Activated T-cell treated with anti-CD3 and anti-CD28 coated beads, Interleukin-2, amount 50 U/mL, for 4 hours (primary cell): ENCODE measurements at regions not wholly inside any gene's neighbourhood (a gene's known extent, or its start where the extent isn't known, plus 50 kb on each side); places are given as distances from the start of the nearest gene placed in this dataset.
"Not testable (repeated sequence)": the region's sequence is repeated elsewhere in the genome, so short reads cannot be mapped to it uniquely, and the experiment has no call there.

ENCODE experiments used
- ATAC-seq, 2 donors: fragments of 200-7000 bp; cut with Tn5 transposase; one replicate each; pipeline ENCODE4 v1.10.0; 2021
- DNase-seq: peaks from one replicate; pipeline ENCODE4 v3.0.0-alpha.2; 2020
- H3K27me3 Mint-ChIP-seq: one replicate; pipeline ENCODE4 v1.8.0; 2021; ENCODE audit warnings: low read depth, mixed read lengths
- H3K36me3 Mint-ChIP-seq: one replicate; pipeline ENCODE4 v1.8.0; 2022; ENCODE audit warnings: mixed read lengths; ENCODE audit not compliant: insufficient read depth
- H3K4me1 Mint-ChIP-seq: one replicate; pipeline ENCODE4 v1.8.0; 2021; ENCODE audit warnings: low read depth, mixed read lengths
- H3K4me3 Mint-ChIP-seq: one replicate; pipeline ENCODE4 v1.8.0; 2021; ENCODE audit warnings: mild to moderate bottlenecking, moderate library complexity, mixed read lengths
- H3K9me3 Mint-ChIP-seq: one replicate; pipeline ENCODE4 v1.8.0; 2021; ENCODE audit warnings: mixed read lengths

DNA sequence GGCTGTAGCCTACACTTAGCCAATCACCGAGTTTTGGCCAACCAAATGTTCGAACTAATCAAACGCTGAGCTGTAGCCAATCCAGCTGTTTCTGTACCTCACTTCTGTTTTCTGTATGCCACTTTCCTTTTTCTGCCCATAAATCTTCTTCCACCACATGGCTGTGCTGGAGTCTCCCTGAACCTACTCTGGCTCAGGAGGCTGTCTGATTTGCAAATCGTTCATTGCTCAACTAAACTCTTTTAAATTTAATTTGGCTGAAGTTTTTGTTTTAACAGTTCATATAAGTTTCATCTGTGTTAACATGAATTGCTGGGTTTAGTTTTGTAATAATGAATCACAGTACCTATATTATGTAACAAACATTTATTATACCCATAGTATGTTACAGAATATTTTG, 160.7 kb upstream of the PCDH7 start:
- Mint-ChIP-seq H3K9me3 (peaks cover 29% of the 10 kb centered on the region), H3K4me1 (no peaks in the 10 kb centered on the region), H3K4me3 (no peak overlapping the region), H3K27me3 (no peaks in the 10 kb centered on the region), H3K36me3 (no peaks in the 10 kb centered on the region)
- ATAC-seq (no peak), DNase-seq (no peak)

DNA sequence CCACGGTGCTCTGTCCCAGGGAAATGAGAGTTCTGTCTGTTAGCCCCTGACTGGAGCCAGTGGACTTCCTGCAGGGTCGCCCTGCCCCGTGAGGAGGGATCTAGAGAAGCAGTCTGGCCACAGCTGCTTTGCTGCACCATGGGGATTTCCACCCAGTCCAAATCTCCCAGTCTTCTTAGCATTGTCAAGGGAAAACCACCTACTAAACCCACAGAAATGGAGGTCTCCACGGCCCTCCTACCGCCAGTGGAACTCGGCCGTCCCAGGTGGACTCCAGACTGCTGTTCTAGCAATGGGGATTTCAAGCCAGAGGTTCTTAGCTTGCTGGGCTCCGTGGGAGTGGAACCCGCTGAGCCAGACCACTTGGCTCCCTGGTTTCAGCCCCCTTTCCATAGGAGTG, 133.3 kb upstream of the PCDH7 start:
- Mint-ChIP-seq H3K4me3 (no peak overlapping the region), H3K36me3 (no peaks in the 10 kb centered on the region), H3K27me3 (no peaks in the 10 kb centered on the region), H3K4me1 (no peaks in the 10 kb centered on the region), H3K9me3 (peaks cover 11% of the 10 kb centered on the region)
- ATAC-seq (no peak), DNase-seq (no peak)

DNA sequence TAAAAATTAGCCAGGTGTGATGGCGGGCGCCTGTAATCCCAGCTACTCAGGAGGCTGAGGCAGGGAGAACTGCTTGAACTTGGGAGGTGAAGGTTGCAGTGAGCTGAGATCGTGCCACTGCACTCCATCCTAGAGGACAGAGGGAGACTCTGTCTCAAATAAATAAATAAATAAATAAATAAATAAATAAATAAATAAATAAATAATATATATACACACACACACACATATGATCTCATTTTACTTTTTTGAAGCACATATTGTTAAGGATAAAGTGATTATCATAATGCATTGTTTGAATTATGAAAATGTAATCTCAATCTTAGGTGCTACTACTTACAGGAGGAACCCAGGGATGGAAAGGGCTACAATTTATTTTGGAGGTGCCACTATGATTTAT, 130.5 kb upstream of the PCDH7 start:
- ATAC-seq, H3K9me3 Mint-ChIP-seq, H3K4me3 Mint-ChIP-seq, H3K36me3 Mint-ChIP-seq, H3K27me3 Mint-ChIP-seq, H3K4me1 Mint-ChIP-seq, DNase-seq: not testable (repeated sequence)

GRCh38 chr4:30600246-30601017, 119.7 kb upstream of the PCDH7 start:
- H3K9me3 Mint-ChIP-seq, result peaks cover 10% of the 10 kb centered on the region
- ATAC-seq (no peak), DNase-seq (no peak)
- no peaks in the 10 kb centered on the region for H3K36me3 Mint-ChIP-seq
- no peak overlapping the region for H3K4me3 Mint-ChIP-seq
- H3K27me3 Mint-ChIP-seq, result no peaks in the 10 kb centered on the region
- H3K4me1 Mint-ChIP-seq, result no peaks in the 10 kb centered on the region

DNA sequence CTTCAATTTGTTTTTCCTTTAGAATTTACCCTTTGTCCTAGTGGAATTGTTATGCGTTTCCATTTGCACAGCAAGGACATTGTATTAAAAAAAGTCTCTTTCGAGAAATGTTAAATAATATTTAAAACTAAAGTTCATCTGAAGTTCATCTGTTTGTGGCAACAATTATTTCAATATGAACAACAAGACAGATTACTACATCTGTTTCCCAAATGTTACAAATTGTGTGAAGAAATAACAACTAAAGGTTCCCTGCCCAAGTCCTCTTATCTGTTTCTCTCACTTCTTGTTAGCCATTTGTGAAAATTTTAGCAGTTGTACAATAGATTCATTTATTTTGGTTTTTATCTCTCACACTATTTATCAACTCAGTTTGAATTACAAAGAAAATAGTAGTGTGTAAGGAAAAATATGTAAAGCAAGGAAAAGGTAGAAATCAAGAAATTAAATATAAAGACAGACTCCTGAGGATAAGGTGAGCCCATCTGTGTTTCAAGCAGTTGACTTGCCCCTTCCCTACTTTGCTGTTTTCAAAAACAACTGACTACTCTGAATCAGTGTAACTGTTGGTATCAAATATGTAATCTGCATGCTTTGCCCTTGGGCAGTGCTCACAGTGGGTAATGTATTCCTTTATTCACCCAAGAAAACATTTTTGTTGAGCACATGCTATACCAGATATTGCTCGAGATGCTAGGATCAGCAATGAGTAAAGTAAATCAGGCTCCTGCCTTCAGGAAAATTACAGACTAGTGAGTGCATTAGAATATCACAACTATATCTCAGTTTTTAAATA, 118.9 kb upstream of the PCDH7 start:
- H3K4me1 Mint-ChIP-seq, result no peaks in the 10 kb centered on the region
- no peaks in the 10 kb centered on the region for H3K36me3 Mint-ChIP-seq

DNA sequence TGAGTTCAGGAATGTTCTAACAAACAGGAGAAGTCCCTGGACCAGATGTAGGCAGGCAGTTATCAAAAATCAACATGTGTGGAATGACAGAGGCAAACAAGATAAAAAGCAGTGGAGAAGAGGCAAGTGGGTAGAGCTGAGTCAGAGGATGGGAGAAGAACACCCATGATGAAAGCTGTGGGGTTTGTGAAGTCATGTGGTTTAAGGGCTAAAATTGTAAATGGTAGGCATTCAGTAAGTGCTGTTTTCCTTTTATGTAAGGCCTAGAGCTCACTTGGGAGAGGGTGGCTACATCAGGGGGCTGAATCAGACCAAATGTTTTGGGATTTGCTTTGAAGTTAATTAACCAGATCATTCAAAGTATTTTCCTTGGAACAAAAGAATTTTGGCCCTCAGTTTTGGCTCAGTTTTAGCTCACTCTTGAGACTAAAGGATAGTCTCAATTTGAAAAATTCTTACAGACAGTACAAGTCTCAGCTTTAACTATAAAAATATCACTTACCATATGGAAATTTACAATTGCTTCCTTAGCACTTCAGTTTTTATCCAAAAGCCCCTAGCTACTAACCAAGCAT, 114.5 kb upstream of the PCDH7 start:
- Mint-ChIP-seq H3K9me3 (peaks cover 21% of the 10 kb centered on the region), H3K4me1 (no peaks in the 10 kb centered on the region), H3K36me3 (no peaks in the 10 kb centered on the region), H3K27me3 (no peaks in the 10 kb centered on the region), H3K4me3 (no peak overlapping the region)
- no peak for ATAC-seq
- no peak for DNase-seq

More for the DNA sequence above, 118.9 kb upstream of the PCDH7 start:
- Mint-ChIP-seq H3K9me3 (peaks cover 13% of the 10 kb centered on the region), H3K27me3 (no peaks in the 10 kb centered on the region), H3K4me3 (no peak overlapping the region)
- no peak for ATAC-seq
- no peak for DNase-seq

DNA sequence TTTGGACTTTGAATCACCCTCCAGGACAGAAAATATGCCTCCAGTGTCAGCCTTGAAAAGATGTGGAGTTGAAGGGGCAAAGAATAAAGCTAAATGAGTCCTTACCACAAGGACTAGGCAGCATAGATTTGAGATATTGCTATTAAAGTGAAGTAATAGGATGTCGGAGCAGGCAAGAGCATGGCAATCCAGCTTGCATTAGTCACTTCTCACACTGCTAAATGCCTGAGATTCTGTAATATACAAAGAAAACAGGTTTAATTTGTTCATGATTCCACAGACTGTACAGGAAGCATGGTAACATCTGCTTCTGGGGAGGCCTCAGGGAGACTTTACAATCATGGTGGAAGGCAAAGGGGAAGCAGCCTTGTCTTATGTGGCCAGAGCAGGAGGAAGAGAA, 109.8 kb upstream of the PCDH7 start:
- Mint-ChIP-seq H3K4me3 (no peak overlapping the region), H3K4me1 (no peaks in the 10 kb centered on the region), H3K27me3 (no peaks in the 10 kb centered on the region), H3K36me3 (no peaks in the 10 kb centered on the region), H3K9me3 (peaks cover 16% of the 10 kb centered on the region)
- ATAC-seq (no peak), DNase-seq (no peak)

- no peaks in the 10 kb centered on the region for H3K4me1 Mint-ChIP-seq
- no peak overlapping the region for H3K4me3 Mint-ChIP-seq
- ATAC-seq (no peak), DNase-seq (no peak)
- H3K36me3 Mint-ChIP-seq, result no peaks in the 10 kb centered on the region
- H3K27me3 Mint-ChIP-seq, result no peaks in the 10 kb centered on the region
- H3K9me3 Mint-ChIP-seq, result peaks cover 3% of the 10 kb centered on the region
Measured at GRCh38 chr4:30614771-30615170, 105.4 kb upstream of the PCDH7 start.

GRCh38 chr4:30616942-30617646, 103.1 kb upstream of the PCDH7 start:
- no peaks in the 10 kb centered on the region for H3K4me1 Mint-ChIP-seq
- DNase-seq (no peak), ATAC-seq (no peak)
- peaks cover 9% of the 10 kb centered on the region for H3K9me3 Mint-ChIP-seq
- no peaks in the 10 kb centered on the region for H3K27me3 Mint-ChIP-seq
- H3K36me3 Mint-ChIP-seq, result no peaks in the 10 kb centered on the region
- H3K4me3 Mint-ChIP-seq, result no peak overlapping the region

DNA sequence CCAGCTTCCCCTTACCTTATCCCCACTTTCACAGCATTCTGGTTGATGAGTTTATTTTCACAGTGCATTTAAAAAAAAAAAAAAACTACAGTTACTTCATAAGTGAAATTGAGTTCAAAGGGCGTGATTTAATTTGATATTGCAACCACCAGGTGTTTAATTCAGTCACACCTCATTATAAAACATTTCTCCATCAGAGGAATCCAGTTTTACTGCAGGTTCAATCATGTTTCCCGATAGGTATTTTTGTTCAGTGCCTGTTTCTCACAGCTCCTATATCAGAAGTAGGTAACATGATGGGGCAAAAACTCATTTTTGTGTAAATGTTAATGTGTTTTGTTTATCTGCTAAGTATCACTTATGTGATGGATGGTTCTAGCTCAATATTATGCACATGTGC, 102.3 kb upstream of the PCDH7 start:
- Mint-ChIP-seq H3K27me3 (no peaks in the 10 kb centered on the region), H3K36me3 (no peaks in the 10 kb centered on the region), H3K4me3 (no peak overlapping the region), H3K9me3 (peaks cover 9% of the 10 kb centered on the region), H3K4me1 (no peaks in the 10 kb centered on the region)
- ATAC-seq (no peak), DNase-seq (no peak)

GRCh38 chr4:30619679-30620078, 100.5 kb upstream of the PCDH7 start:
- no peak for DNase-seq
- no peaks in the 10 kb centered on the region for H3K36me3 Mint-ChIP-seq
- H3K4me1 Mint-ChIP-seq, result no peaks in the 10 kb centered on the region
- ATAC-seq, result no peak
- H3K9me3 Mint-ChIP-seq, result peaks cover 9% of the 10 kb centered on the region
- H3K4me3 Mint-ChIP-seq, result no peak overlapping the region
- no peaks in the 10 kb centered on the region for H3K27me3 Mint-ChIP-seq

DNA sequence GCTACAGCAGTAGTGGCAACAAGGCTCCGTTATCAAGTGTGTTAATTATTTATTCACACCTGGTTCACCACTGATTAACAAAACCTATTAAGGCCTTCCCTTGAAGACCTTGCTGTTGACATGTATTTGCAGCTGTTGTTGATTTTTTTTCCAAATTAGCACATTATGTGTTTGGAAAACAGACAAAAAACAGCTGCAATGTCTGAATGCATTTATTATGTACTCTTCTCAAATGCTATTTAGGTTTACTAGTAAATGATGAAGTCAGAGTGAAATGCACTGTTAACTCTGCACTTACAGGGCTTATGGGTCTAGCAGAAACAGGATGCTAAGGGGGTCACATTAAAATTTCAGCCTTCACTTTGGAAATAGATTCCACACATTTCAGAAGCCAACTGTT, 99.5 kb upstream of the PCDH7 start:
- Mint-ChIP-seq H3K9me3 (peaks cover 9% of the 10 kb centered on the region), H3K36me3 (no peaks in the 10 kb centered on the region), H3K4me1 (no peaks in the 10 kb centered on the region), H3K27me3 (no peaks in the 10 kb centered on the region), H3K4me3 (no peak overlapping the region)
- no peak for DNase-seq
- no peak for ATAC-seq

DNA sequence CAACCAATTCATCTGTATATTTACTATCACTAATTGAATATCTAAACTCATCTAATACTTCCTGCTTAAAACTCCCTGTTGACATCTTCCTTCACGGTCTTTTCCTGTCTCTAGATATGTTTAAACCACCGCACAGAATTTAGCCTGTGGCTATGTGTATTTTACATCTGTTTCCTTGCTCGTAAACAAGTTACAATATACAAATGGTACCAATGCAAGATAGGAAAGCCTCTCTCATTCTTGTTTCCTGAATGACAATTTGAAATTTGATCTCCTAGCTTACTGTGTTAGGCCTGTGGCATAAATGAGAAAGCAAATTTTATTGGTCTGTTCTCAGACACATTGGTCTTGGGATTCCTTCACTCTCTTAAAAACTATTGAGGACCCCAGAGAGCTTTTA, 89.7 kb upstream of the PCDH7 start:
- no peaks in the 10 kb centered on the region for H3K4me1 Mint-ChIP-seq
- ATAC-seq, result no peak

GRCh38 chr4:30632751-30633150, 87.4 kb upstream of the PCDH7 start:
- no peak for DNase-seq
- H3K36me3 Mint-ChIP-seq, result no peaks in the 10 kb centered on the region
- H3K4me3 Mint-ChIP-seq, result no peak overlapping the region
- H3K4me1 Mint-ChIP-seq, result no peaks in the 10 kb centered on the region
- no peak for ATAC-seq
- peaks cover 8% of the 10 kb centered on the region for H3K9me3 Mint-ChIP-seq
- no peaks in the 10 kb centered on the region for H3K27me3 Mint-ChIP-seq

More for the DNA sequence above, 89.7 kb upstream of the PCDH7 start:
- DNase-seq, result no peak
- Mint-ChIP-seq H3K27me3 (no peaks in the 10 kb centered on the region), H3K9me3 (peaks cover 8% of the 10 kb centered on the region), H3K36me3 (no peaks in the 10 kb centered on the region), H3K4me3 (no peak overlapping the region)
